GM12878 (cell line): ENCODE measurements at regions not wholly inside any gene's neighbourhood (a gene's known extent, or its start where the extent isn't known, plus 50 kb on each side); places are given as distances from the start of the nearest gene placed in this dataset.

ENCODE experiments used
- ATAC-seq: fragments of 200-7000 bp; cut with Tn5 transposase; 3 replicates; pipeline ENCODE4 v1.9.1; 2020; ENCODE audit warnings: mild to moderate bottlenecking, moderate library complexity
- BruUV-seq: library from RNA; stranded (reverse); fragments of 400-500 nt; replicated peaks from 2 replicates; lab custom pipeline; 2021; lab: Mats Ljungman, UMichigan
- CTCF ChIA-PET: fragments of 300-600 bp; sonication (Branson Sonifier 250); formaldehyde crosslinking; extraction: SDS; loops from one replicate; lab custom pipeline; 2021; ENCODE audit warnings: inconsistent platforms; lab: Yijun Ruan, JAX
- POLR2A ChIA-PET: fragments of 350-600 bp; formaldehyde crosslinking; extraction: SDS; loops from one replicate; lab custom pipeline; 2021; ENCODE audit warnings: inconsistent platforms; lab: Charles Lee
- RAD21 ChIA-PET: fragments of 300-600 bp; sonication (Branson Sonifier 250); formaldehyde crosslinking; loops from one replicate; lab custom pipeline; 2023; ENCODE audit warnings: antibody characterized with exemption; ENCODE audit not compliant: unreplicated experiment; lab: Charles Lee
- SMC1A ChIA-PET: fragments of 300-600 bp; sonication (Branson Sonifier 250); formaldehyde crosslinking; loops from one replicate; lab custom pipeline; 2023; ENCODE audit not compliant: unreplicated experiment, uncharacterized antibody; lab: Charles Lee
- DNase-seq: peaks from one replicate; pipeline ENCODE4 v3.0.0-alpha.2; 2011; ENCODE audit warnings: low read depth, low spot score
- FAIRE-seq: peaks from 3 replicates; lab custom pipeline; 2011; peaks lifted over from hg19 to GRCh38; lab: Jason Lieb, UNC
- H2AFZ ChIP-seq: 2 replicates; pipeline ENCODE4 v1.6.0; 2011; ENCODE audit warnings: low read depth, low read length, control low read depth; ENCODE audit not compliant: control insufficient read depth
- H3K27ac ChIP-seq: 2 replicates; pipeline ENCODE4 v1.5.1; 2011; ENCODE audit warnings: control low read depth; ENCODE audit not compliant: control insufficient read depth, insufficient read depth
- H3K27me3 ChIP-seq, 2 experiments: replicated peaks in 1 of 2; 2 replicates each; pipeline versions ENCODE4 v1.6.0 to v1.6.1; 2011; ENCODE audit warnings: low read length in 1 of 2; ENCODE audit not compliant: control insufficient read depth in 2 of 2, insufficient read depth in 2 of 2
- H3K36me3 ChIP-seq, 2 experiments: 2 replicates each; pipeline ENCODE4 v1.5.1; 2011; ENCODE audit warnings: low read length in 1 of 2; ENCODE audit not compliant: control insufficient read depth in 2 of 2, insufficient read depth in 2 of 2
- H3K4me1 ChIP-seq: 2 replicates; pipeline ENCODE4 v1.6.1; 2011; ENCODE audit warnings: mild to moderate bottlenecking, low read length, moderate library complexity, mixed read lengths; ENCODE audit not compliant: control insufficient read depth, insufficient read depth
- H3K4me2 ChIP-seq: 2 replicates; pipeline ENCODE4 v1.6.0; 2011; ENCODE audit warnings: control low read depth; ENCODE audit not compliant: control insufficient read depth, insufficient read depth
- H3K4me3 ChIP-seq: fragments of 200-600 bp; sonication (generic); 2 replicates; pipeline ENCODE4 v1.5.1; 2016
- H3K79me2 ChIP-seq: 2 replicates; pipeline ENCODE4 v1.6.0; 2011; ENCODE audit warnings: low read length; ENCODE audit not compliant: control insufficient read depth, insufficient read depth
- H3K9ac ChIP-seq: 2 replicates; pipeline ENCODE4 v1.8.0; 2011; ENCODE audit warnings: low read length, control low read depth, mixed read lengths; ENCODE audit not compliant: control insufficient read depth, insufficient read depth
- H3K9me3 ChIP-seq: replicated peaks from 3 replicates; pipeline ENCODE4 v1.5.1; 2011; ENCODE audit warnings: mild to moderate bottlenecking, low read length; ENCODE audit not compliant: control insufficient read depth, insufficient read depth
- H4K20me1 ChIP-seq: 2 replicates; pipeline ENCODE4 v1.6.0; 2011; ENCODE audit not compliant: control insufficient read depth, insufficient read depth
- FOXK2 ChIP-seq: fragments of 450-650 bp; IDR thresholded peaks from 2 replicates; pipeline ENCODE4 v1.6.1; 2017; ENCODE audit warnings: mild to moderate bottlenecking, moderate library complexity
- GATAD2B ChIP-seq: fragments of 450-650 bp; conservative IDR thresholded peaks from 2 replicates; pipeline ENCODE4 v1.6.1; 2017; ENCODE audit warnings: low read depth, mild to moderate bottlenecking, moderate library complexity
- RFX5 ChIP-seq: IDR thresholded peaks from 2 replicates; pipeline ENCODE4 v1.6.1; 2011; ENCODE audit warnings: low read depth, low read length, improper control_type of control experiment
- TCF12 ChIP-seq: IDR thresholded peaks from 2 replicates; pipeline ENCODE4 v1.6.1; 2011; ENCODE audit warnings: low read depth, mild to moderate bottlenecking, low read length
- WGBS: methylation state at CpG from one replicate; pipeline ENCODE4 v1.1.6; 2016; ENCODE audit warnings: low lambda C conversion rate; ENCODE audit not compliant: insufficient replicate concordance, insufficient coverage; ENCODE audit errors: missing lambda C conversion rate; 5-methylcytosine and 5-hydroxymethylcytosine counted together
- in situ Hi-C: fragments of 300-500 bp; cut with MboI; formaldehyde crosslinking; loops from 9 replicates; pipeline ENCODE4 v1.14.3; 2018; ENCODE audit warnings: mixed read lengths
- intact Hi-C: fragments of 100-400 bp; cut with micrococcal nuclease; formaldehyde crosslinking; loops from one replicate; pipeline ENCODE4 v1.14.2; 2022; ENCODE audit not compliant: unreplicated experiment
- TF ChIP-seq, protein P1 (sequence below), 3 experiments: IDR thresholded peaks in 2 of 3; conservative IDR thresholded peaks in 1 of 3; 2 replicates each; pipeline ENCODE4 v1.5.1; 2011; ENCODE audit warnings: low read depth in 3 of 3, low read length in 3 of 3, mild to moderate bottlenecking in 3 of 3, control low read depth in 2 of 3, moderate library complexity in 2 of 3, inconsistent platforms in 1 of 3, mixed read lengths in 1 of 3; ENCODE audit not compliant: control insufficient read depth in 2 of 3, insufficient read depth in 1 of 3; ENCODE audit errors: extremely low read depth in 1 of 3

DNA sequence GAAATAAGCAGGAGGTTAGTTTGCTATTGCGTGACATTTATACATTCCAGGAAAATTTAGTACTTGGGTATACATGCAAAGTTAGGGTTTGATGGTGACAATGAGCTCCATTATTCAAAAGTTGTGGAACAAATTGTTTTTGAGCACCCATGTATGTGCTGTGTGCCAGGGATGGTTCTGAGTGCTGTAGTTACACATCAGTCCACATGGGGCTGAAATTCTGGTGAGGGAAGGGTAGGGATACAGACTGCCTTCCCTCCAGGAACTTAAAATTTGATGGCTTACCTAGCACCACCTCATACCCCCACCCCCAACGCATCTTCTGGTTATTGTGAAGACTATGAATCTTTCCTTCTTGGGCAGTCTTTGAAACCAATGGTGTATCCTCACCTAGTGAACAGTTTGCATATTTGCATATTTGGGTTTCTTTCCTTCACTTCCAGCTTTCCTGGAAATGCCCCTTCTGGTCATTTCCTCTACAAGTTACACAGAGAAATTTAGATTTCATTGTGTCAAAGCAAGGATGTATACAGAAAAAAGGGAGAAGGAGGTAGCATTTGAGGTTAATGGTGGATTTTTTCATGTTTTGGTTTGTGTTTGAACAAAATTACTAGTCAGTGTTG lies 222.0 kb upstream of the IL12A start:
- Histone ChIP-seq H3K4me2 (no peak overlapping the region), H3K9ac (no peak overlapping the region), H3K79me2 (no peaks in the 10 kb centered on the region)

DNA sequence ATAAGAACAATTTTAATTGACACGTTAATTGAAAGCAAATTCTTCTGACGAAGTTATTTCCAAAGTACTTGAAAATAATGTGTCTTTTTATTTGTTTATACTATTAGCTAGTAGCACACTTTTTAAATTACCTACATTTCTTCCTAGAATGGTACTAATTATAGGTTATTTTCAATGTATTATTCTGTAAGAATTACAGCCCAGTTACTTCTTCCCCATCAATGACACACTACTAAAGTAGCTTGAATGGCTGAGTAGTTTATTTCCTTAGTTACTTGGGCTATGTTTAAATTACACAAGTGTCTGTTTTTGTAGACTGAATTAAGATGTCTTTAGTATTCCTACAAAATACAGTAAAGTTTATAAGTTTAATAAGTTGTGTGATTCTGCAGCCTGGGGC lies 217.6 kb upstream of the IL12A start:
- Histone ChIP-seq H3K9ac (no peak overlapping the region), H2AFZ (no peak overlapping the region), H3K27ac (no peak overlapping the region), H4K20me1 (no peaks in the 10 kb centered on the region), H3K4me3 (no peak overlapping the region), H3K79me2 (no peaks in the 10 kb centered on the region), H3K4me2 (no peak overlapping the region), H3K9me3 (no peaks in the 10 kb centered on the region), H3K4me1 (no peaks in the 10 kb centered on the region), H3K36me3 (no peaks in the 10 kb centered on the region), H3K27me3 (peaks cover 5 to 7% of the 10 kb centered on the region in 2 experiments; a peak in 3 of 4 replicates)
- ChIA-PET SMC1A (interaction anchor here (0.8 to 1.6 kb wide), 2 partner anchors 9 to 13 kb away, joined by 3 to 4 read pairs; no protein-coding TSS in a partner anchor), POLR2A (no interaction called here), CTCF (no interaction called here), RAD21 (no interaction called here)
- no TSS peak for BruUV-seq
- TF ChIP-seq TCF12 (no peak), GATAD2B (no peak)
- intact Hi-C loops (no loop called here), in situ Hi-C loops (no loop called here)
- FAIRE-seq: no peak
- WGBS: 34% methylated on average over 2 of the region's 2 CpGs
- no peak for ATAC-seq
- DNase-seq: no peak

More for the DNA sequence above, 222.0 kb upstream of the IL12A start:
- RAD21 ChIA-PET: no interaction called here
- Histone ChIP-seq H4K20me1 (no peaks in the 10 kb centered on the region), H3K9me3 (no peaks in the 10 kb centered on the region), H3K4me3 (no peak overlapping the region), H3K4me1 (no peaks in the 10 kb centered on the region; the same call in none of the 2 replicates), H3K27ac (no peak overlapping the region), H3K27me3 (peaks cover 20 to 34% of the 10 kb centered on the region in 2 experiments), H2AFZ (no peak overlapping the region), H3K36me3 (no peaks in the 10 kb centered on the region)
- in situ Hi-C loops (no loop called here), intact Hi-C loops (no loop called here)
- TF ChIP-seq FOXK2 (no peak), RFX5 (no peak)
- TF ChIP-seq, protein P1, sequence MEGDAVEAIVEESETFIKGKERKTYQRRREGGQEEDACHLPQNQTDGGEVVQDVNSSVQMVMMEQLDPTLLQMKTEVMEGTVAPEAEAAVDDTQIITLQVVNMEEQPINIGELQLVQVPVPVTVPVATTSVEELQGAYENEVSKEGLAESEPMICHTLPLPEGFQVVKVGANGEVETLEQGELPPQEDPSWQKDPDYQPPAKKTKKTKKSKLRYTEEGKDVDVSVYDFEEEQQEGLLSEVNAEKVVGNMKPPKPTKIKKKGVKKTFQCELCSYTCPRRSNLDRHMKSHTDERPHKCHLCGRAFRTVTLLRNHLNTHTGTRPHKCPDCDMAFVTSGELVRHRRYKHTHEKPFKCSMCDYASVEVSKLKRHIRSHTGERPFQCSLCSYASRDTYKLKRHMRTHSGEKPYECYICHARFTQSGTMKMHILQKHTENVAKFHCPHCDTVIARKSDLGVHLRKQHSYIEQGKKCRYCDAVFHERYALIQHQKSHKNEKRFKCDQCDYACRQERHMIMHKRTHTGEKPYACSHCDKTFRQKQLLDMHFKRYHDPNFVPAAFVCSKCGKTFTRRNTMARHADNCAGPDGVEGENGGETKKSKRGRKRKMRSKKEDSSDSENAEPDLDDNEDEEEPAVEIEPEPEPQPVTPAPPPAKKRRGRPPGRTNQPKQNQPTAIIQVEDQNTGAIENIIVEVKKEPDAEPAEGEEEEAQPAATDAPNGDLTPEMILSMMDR (IDR thresholded peaks at IDR 0.05 in 2 of 3, conservative IDR thresholded peaks at IDR 0.05 in 1 of 3; ENCODE audit: control insufficient read depth in 2 of 3, extremely low read depth in 1 of 3, insufficient read depth in 1 of 3, low read depth in 3 of 3, low read length in 3 of 3): peak in 2 of 3 experiments; percentile 17 to 22; a peak in 2 of 6 replicates
- no peak for FAIRE-seq
- BruUV-seq: no TSS peak
- CTCF ChIA-PET: no interaction called here
- WGBS: 71% methylated on average over 2 of the region's 2 CpGs
- SMC1A ChIA-PET: interaction anchor here (0.6 kb wide), 1 partner anchor 47 kb away, joined by 4 read pairs; no protein-coding TSS in a partner anchor
- ATAC-seq: peak; percentile 59; the same call in 2 of the 3 replicates
- POLR2A ChIA-PET: no interaction called here
- DNase-seq: no peak
